T-helper 17 cell (primary cell): ENCODE measurements at regions not wholly inside any gene's neighbourhood (a gene's known extent, or its start where the extent isn't known, plus 50 kb on each side); places are given as distances from the start of the nearest gene placed in this dataset.
"Not testable (repeated sequence)": the region's sequence is repeated elsewhere in the genome, so short reads cannot be mapped to it uniquely, and the experiment has no call there.

Experiments
- ATAC-seq: fragments of 150-1000 bp; cut with Tn5 transposase; 2 replicates; pipeline ENCODE4 v1.10.0; 2021; ENCODE audit warnings: mild to moderate bottlenecking, moderate library complexity
- DNase-seq, 3 donors: peaks; one replicate each; pipeline versions ENCODE4 v3.0.0 to v3.0.0-alpha.2; 2020 to 2021
- H3K9me3 ChIP-seq: one replicate; pipeline ENCODE4 v1.7.0; 2013; ENCODE audit warnings: low read length, mild to moderate bottlenecking; ENCODE audit not compliant: control insufficient read depth, poor library complexity, severe bottlenecking
- H3K27ac Mint-ChIP-seq: one replicate; pipeline ENCODE4 v1.8.0; 2022; ENCODE audit warnings: mild to moderate bottlenecking, moderate library complexity, mixed read lengths
- H3K27me3 Mint-ChIP-seq: one replicate; pipeline ENCODE4 v1.8.0; 2022; ENCODE audit warnings: mixed read lengths
- H3K36me3 Mint-ChIP-seq: one replicate; pipeline ENCODE4 v1.8.0; 2022; ENCODE audit warnings: low read depth, mixed read lengths
- H3K4me1 Mint-ChIP-seq: one replicate; pipeline ENCODE4 v1.8.0; 2022; ENCODE audit warnings: mild to moderate bottlenecking, mixed read lengths
- H3K4me3 Mint-ChIP-seq: one replicate; pipeline ENCODE4 v1.8.0; 2022; ENCODE audit warnings: mild to moderate bottlenecking, moderate library complexity, mixed read lengths

DNA sequence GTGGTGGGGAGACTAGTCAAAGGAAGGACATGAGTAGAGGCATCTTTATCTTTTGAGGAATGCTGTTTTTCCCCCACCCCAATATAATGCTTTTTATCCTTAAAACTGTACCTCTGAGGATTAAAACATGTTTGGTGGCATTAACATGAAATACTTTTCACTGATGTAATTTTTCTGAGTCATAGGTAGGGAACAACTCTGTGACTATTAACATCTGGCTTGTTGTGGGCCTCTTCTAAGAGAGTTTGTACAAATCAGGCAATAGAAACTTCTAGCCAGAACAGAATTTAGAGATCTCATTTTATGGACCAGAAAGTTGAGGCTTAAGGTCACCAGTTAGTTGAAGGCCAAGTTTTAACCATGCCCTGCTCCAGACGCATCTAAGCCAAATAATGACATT is 207.6 kb downstream of the SOX3 start:
- ATAC-seq: no peak
- Mint-ChIP-seq H3K4me1 (no peaks in the 10 kb centered on the region), H3K36me3 (no peaks in the 10 kb centered on the region), H3K27ac (no peak overlapping the region), H3K4me3 (no peak overlapping the region), H3K27me3 (no peaks in the 10 kb centered on the region)
- DNase-seq: no peak
- H3K9me3 ChIP-seq: no peaks in the 10 kb centered on the region

DNA sequence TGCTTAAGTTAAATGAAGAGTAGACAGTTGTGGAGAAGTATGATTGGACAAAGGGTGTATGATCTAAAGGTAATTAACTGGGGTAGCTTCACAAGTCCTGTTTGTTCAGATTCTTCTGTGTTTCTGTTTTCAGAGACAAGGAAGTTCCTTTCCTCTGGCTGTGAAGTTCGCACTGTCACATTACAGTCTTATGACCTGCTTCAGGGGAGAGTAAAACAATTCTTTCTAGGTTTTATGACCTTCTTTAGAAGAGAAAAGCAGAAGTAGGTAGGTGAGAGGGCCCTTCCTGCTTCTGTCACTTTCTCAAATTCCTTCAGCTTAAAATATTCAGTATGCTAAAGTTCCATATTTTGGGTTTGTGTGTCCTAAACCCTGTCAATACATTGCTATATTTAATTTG is 211.9 kb downstream of the SOX3 start:
- no peaks in the 10 kb centered on the region for H3K4me1 Mint-ChIP-seq
- H3K9me3 ChIP-seq: no peaks in the 10 kb centered on the region
- no peaks in the 10 kb centered on the region for H3K36me3 Mint-ChIP-seq
- DNase-seq (no peak), ATAC-seq (no peak)
- no peak overlapping the region for H3K27ac Mint-ChIP-seq
- no peaks in the 10 kb centered on the region for H3K27me3 Mint-ChIP-seq
- H3K4me3 Mint-ChIP-seq: no peak overlapping the region

DNA sequence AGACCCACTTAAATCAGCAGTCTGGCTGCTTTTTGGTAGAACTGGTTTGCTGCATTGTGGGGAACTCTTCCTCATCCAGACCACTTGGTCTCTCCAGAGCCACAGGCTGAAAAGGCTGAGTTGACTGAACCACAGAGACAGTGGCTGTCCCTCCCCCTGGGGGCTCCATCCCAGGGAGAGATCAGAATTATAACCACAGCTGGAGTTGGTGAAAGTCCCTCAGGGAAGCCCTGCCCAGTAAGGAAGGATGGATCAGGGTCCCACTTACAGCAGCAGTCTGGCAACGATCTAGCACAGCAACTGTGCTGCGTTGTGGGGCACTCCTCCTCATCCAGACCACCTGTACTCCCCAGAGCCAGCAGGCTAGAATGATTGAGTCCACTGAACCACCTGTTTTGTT is 212.7 kb downstream of the SOX3 start:
- no peak overlapping the region for H3K27ac Mint-ChIP-seq
- H3K9me3 ChIP-seq: no peaks in the 10 kb centered on the region
- no peaks in the 10 kb centered on the region for H3K4me1 Mint-ChIP-seq
- no peak overlapping the region for H3K4me3 Mint-ChIP-seq
- DNase-seq (no peak), ATAC-seq (no peak)
- no peaks in the 10 kb centered on the region for H3K27me3 Mint-ChIP-seq
- no peaks in the 10 kb centered on the region for H3K36me3 Mint-ChIP-seq

DNA sequence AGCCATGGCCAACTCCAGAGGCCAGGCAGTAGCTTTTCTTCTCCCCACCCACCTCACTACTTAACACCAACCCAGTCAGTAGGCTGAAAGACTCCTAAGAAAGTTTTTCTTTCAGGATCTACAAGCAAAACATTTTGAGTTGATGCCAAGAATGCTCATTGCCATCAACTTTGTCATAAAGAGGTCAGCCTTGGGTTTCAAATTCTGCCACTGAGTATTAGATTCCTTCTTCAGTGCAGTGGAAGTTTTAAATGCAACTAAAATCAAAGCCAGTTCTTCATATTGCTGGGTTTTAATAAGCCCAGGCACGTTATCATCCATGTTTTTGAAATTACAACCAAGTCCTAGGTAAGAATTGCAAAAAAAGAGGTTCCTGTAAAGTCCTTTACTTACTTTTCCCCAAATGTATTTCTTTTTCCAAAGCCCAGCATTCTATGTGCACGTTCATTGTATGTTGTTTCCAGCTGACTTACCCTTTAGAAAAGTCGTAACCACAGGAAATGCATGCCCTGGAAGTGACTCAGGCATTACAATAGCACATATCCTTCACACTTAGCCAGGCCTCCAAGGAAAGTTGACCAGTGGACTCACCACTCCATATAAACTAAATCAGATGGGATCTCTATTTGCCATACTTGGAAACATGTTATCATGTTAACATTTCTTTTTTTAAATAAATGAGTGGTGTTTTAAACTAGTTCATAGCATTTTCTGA is 229.9 kb downstream of the SOX3 start:
- H3K27me3 Mint-ChIP-seq: no peaks in the 10 kb centered on the region
- no peak for DNase-seq
- no peak overlapping the region for H3K4me3 Mint-ChIP-seq
- no peaks in the 10 kb centered on the region for H3K9me3 ChIP-seq
- ATAC-seq: no peak
- H3K36me3 Mint-ChIP-seq: no peaks in the 10 kb centered on the region
- no peak overlapping the region for H3K27ac Mint-ChIP-seq
- no peaks in the 10 kb centered on the region for H3K4me1 Mint-ChIP-seq

DNA sequence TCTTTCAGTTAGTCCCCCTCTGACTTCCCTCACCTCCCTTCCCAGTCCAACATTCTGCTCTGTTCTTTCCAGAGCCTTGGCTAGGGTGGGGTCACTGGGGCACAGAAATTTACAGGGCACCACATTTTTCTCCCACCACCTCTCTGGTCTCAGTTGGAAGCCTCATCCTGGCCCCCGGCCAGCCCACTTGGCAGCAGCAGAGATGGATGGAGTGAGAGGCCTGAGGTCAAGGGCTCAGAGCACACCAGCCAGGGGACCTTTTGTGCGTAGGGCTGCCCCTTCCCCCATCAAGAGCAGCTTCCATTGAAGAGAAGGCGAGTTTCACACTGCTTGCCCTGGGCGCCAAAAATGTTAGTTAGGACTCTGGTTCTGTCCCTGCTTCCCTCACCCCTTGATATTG is 230.9 kb downstream of the SOX3 start:
- no peaks in the 10 kb centered on the region for H3K27me3 Mint-ChIP-seq
- DNase-seq (no peak), ATAC-seq (no peak)
- no peaks in the 10 kb centered on the region for H3K9me3 ChIP-seq
- no peaks in the 10 kb centered on the region for H3K4me1 Mint-ChIP-seq
- H3K36me3 Mint-ChIP-seq: no peaks in the 10 kb centered on the region
- H3K4me3 Mint-ChIP-seq: no peak overlapping the region
- H3K27ac Mint-ChIP-seq: no peak overlapping the region

DNA sequence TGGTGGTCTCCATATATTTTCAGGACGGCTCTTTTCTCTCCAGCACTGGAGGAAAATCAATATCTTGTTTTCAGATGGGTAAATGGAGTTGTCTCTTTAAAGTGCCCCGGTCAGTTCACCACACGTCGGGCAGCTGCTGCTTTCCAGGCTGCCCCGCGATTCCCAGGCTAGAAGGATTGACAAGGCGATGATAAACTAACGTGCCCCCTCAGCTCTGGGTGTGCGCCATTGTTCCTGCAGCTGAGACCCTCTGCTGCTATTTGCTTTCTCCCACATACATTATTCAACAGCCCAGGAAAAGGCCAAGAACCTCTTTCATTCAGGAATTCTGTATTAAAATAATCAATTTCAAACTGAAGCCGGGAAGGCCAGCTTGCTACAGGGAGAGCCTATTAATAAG is 254.5 kb downstream of the SOX3 start:
- Mint-ChIP-seq H3K4me3 (no peak overlapping the region), H3K36me3 (no peaks in the 10 kb centered on the region), H3K4me1 (no peaks in the 10 kb centered on the region), H3K27me3 (no peaks in the 10 kb centered on the region), H3K27ac (no peak overlapping the region)
- no peaks in the 10 kb centered on the region for H3K9me3 ChIP-seq
- ATAC-seq (no peak), DNase-seq (no peak)

DNA sequence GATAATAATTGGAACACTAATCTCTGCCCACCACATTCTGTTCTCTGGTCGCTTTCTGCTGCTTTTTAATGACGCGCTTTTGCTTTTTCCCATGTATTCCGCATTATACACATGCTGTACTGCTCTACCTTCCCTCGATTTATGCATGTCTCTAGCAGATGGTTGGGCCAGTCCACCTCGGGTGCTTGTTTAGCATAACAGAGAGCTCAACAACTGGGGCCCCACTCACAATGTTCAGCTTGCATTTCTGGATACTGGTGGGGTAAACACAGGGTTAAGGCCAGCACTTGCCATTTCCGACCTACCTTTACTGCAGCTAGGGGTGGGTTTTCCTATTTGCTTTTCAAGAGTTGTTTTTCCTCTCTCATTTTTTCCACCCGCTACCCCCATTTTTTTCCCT is 255.8 kb downstream of the SOX3 start:
- DNase-seq: no peak
- no peaks in the 10 kb centered on the region for H3K4me1 Mint-ChIP-seq
- no peak for ATAC-seq
- no peak overlapping the region for H3K27ac Mint-ChIP-seq
- H3K36me3 Mint-ChIP-seq: no peaks in the 10 kb centered on the region
- no peak overlapping the region for H3K4me3 Mint-ChIP-seq
- H3K9me3 ChIP-seq: no peaks in the 10 kb centered on the region
- H3K27me3 Mint-ChIP-seq: no peaks in the 10 kb centered on the region

DNA sequence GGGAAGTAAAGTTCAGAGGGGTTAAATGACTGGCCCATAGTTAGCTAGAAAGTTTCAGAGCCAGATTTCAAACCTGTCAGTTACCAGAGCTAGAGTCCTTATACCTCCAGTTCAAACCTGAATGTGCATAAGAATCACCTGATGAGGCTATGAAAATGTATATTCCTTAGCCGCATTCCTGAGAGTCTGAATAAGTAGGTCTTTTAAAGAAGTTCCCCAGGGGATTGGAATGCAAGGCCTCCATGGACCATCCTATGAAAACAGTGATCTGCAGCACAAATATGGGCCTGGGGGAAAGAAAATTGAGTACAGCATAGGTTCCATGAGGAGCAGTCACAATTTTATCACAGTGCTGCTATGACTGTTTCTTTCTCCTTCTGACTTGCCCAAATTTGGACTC is 263.9 kb upstream of the CXorf66 start:
- no peaks in the 10 kb centered on the region for H3K27me3 Mint-ChIP-seq
- ATAC-seq (no peak), DNase-seq (no peak)
- H3K27ac Mint-ChIP-seq: no peak overlapping the region
- no peak overlapping the region for H3K4me3 Mint-ChIP-seq
- H3K4me1 Mint-ChIP-seq: no peaks in the 10 kb centered on the region
- H3K36me3 Mint-ChIP-seq: no peaks in the 10 kb centered on the region
- no peaks in the 10 kb centered on the region for H3K9me3 ChIP-seq

DNA sequence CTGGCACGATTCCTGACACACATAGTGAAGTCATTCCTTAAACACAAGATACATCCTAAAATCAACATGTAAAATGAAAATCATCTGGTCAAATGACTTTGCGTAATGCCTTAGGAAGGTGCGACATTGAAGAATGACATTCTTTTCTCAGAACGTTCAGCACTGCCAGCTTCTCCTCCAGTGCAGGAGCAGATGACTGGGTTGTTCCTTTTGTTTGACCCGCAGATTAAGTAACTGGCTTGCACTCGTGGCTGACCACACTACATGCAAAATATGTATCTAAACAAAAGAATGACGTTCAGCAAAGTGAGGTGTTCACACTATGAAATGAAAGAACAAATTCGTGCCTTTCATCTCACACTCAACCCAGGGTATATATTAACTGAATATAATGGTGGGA is 260.7 kb upstream of the CXorf66 start:
- ATAC-seq, H3K4me1 Mint-ChIP-seq, H3K4me3 Mint-ChIP-seq, H3K36me3 Mint-ChIP-seq, H3K9me3 ChIP-seq, DNase-seq, H3K27me3 Mint-ChIP-seq, H3K27ac Mint-ChIP-seq: not testable (repeated sequence)

DNA sequence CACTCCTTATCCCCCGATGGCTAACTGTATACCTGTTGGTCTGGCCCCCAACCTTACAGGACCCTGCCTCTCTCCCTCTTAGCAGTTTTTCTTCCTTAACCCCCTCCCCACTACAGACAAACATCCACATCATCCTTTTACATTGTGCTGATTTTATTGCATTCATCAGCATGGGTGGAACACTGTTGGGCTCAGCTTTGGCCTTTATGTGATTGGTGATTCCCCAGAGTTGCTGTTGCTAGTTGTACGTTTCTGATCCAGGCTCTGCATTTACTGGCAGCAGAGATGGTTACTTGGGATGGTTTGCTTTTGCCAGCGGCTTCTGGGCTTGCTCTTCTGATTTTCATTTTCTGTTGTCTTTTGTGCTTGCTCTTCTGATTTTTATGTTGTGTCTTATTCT is 250.6 kb upstream of the CXorf66 start:
- ATAC-seq: not testable (repeated sequence)

DNA sequence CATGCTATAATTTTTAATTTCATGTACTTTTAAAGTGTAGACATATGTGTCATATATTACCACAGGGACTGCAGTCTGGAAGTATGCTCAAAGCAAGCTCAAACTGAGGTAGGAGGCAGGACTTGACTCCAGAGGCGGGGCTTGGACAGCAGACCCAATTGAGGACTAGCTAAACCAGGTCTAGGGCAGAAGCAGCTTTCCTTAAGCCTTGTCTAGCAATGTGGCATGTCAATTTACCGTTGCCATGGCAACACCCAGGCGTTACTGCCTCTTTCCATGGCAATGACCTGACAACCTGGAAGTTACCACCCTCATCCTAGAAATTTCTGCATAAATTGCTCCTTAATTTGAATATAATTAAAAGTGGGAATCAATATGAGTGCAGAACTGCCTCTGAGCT is 249.2 kb upstream of the CXorf66 start:
- not testable (repeated sequence) for H3K27ac Mint-ChIP-seq, H3K4me3 Mint-ChIP-seq, H3K9me3 ChIP-seq, H3K36me3 Mint-ChIP-seq, DNase-seq, H3K27me3 Mint-ChIP-seq, ATAC-seq, H3K4me1 Mint-ChIP-seq

More for the DNA sequence above, 250.6 kb upstream of the CXorf66 start:
- not testable (repeated sequence) for H3K27me3 Mint-ChIP-seq, DNase-seq, H3K36me3 Mint-ChIP-seq, H3K4me1 Mint-ChIP-seq, H3K9me3 ChIP-seq, H3K4me3 Mint-ChIP-seq, H3K27ac Mint-ChIP-seq

DNA sequence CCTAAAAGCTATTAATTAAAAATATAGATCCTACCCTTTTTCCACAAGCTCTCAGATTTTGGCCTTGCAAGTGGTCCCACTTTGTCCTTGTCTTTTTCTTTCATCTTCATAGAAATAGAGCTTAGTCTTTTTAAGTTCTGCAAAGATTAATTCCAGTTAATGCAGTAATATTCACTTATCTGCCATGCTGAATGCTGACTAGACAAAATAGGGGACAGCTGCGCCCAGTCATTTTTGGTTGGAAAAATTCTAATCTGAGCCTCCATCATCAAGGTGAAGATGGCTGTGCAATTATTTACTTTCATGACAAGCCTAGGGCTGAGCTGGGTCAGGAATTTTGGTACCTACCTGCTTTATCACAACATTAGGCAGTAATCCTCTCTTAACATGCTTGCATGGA is 241.3 kb upstream of the CXorf66 start:
- DNase-seq: no peak

DNA sequence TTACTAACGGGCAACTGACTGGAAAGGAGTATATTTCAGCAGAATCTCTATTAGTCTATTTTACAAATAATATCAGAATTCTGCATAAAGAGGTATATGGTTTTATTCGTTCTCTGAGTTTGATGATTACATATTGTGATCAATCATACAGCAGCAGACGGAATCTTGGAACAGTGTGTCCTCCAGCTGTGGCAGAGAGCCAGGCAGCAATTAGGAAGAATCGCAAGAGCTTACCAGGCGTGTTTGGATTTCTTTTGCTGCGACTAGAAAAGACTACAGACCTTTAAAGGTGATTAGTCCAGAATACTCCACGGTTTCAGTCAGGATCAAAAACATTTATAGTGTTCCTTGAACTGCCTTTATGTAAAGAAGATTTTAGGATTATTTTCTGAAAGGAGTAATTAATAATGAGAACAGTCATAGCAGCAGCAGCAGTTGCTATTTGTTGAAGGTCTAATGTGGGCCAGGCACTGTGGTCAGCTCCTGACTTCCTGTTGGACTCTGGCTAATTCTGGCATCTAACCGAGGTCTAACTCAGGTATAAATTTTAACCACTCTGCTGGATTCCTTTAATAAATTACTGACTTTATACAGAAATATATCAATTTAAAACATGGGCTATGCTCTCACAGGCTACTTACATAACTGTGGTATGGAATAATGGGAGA is 225.3 kb upstream of the CXorf66 start:
- ATAC-seq (no peak), DNase-seq (no peak)
- no peaks in the 10 kb centered on the region for H3K9me3 ChIP-seq
- no peaks in the 10 kb centered on the region for H3K27me3 Mint-ChIP-seq
- no peak overlapping the region for H3K4me3 Mint-ChIP-seq
- no peak overlapping the region for H3K27ac Mint-ChIP-seq
- H3K36me3 Mint-ChIP-seq: no peaks in the 10 kb centered on the region
- no peaks in the 10 kb centered on the region for H3K4me1 Mint-ChIP-seq

More for the DNA sequence above, 241.3 kb upstream of the CXorf66 start:
- H3K9me3 ChIP-seq: no peaks in the 10 kb centered on the region
- Mint-ChIP-seq H3K27ac (no peak overlapping the region), H3K27me3 (no peaks in the 10 kb centered on the region), H3K36me3 (no peaks in the 10 kb centered on the region), H3K4me1 (no peaks in the 10 kb centered on the region), H3K4me3 (no peak overlapping the region)
- no peak for ATAC-seq

DNA sequence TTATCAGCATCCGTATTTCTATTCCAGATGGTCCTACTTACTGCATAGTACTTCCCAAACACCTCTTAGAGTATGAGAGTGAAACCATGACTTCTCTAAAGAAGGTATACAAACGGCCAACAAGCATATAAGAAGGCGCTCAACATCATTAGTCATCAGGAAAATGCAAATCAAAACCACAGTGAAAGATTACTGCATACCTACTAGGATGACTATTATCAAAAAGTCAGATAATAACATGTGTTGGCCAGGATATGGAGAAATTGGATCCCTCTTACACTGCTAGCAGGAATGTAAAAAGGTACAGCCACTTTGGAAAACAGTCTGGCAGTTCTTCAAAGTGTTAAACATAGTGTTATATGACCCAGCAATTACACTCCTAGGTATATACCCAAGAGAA is 215.3 kb upstream of the CXorf66 start:
- H3K27ac Mint-ChIP-seq: no peak overlapping the region
- H3K27me3 Mint-ChIP-seq: no peaks in the 10 kb centered on the region
- H3K9me3 ChIP-seq: no peaks in the 10 kb centered on the region
- H3K4me1 Mint-ChIP-seq: no peaks in the 10 kb centered on the region
- ATAC-seq (no peak), DNase-seq (no peak)
- H3K36me3 Mint-ChIP-seq: no peaks in the 10 kb centered on the region
- no peak overlapping the region for H3K4me3 Mint-ChIP-seq
